ENCODE measurements at regions not wholly inside any gene's neighbourhood (a gene's known extent, or its start where the extent isn't known, plus 50 kb on each side); places are given as distances from the start of the nearest gene placed in this dataset.

DNA sequence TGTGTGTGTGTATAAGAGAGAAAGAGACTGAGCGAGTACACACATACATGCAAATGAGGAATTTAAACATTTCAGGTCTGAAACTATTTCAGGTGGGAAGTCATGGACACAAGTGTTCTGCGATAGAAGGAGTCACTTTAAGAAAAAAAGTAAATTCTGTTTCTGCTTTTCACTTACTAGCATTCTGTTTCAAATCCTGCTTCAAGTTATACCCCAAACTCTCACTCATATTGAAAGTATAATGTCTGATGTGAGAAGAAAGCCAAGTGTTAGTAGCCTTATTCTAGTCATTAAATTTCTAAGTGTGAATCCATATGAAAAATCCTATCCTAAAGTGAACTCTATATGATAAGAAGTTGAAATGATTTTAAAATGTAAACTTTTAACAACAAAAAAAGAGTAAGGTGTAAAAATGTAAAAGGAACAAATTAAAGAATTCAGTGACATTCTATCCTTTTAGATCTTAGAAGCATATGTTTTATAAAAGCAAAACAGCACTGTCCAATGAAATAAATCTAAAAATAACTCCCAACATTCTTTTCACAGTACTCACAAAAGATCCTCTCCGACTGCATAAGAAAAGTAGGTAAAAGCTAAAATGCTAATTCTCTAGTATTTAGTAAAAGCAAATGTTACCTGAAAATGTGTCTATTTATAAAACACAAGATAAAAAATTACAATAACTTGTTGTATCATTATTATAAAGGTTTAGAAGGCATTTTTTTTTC is 570.6 kb downstream of the ZEB2 start:
- TF ChIP-seq CTCF (IDR thresholded peaks at IDR 0.05) (no peak), POLR2AphosphoS5 (IDR thresholded peaks at IDR 0.05) (no peak), POLR2A (IDR thresholded peaks at IDR 0.05) (no peak), EP300 (IDR thresholded peaks at IDR 0.05) (no peak)

Data from upper lobe of left lung (tissue), 4 donors.